ENCODE measurements at regions not wholly inside any gene's neighbourhood (a gene's known extent, or its start where the extent isn't known, plus 50 kb on each side); places are given as distances from the start of the nearest gene placed in this dataset.

DNA sequence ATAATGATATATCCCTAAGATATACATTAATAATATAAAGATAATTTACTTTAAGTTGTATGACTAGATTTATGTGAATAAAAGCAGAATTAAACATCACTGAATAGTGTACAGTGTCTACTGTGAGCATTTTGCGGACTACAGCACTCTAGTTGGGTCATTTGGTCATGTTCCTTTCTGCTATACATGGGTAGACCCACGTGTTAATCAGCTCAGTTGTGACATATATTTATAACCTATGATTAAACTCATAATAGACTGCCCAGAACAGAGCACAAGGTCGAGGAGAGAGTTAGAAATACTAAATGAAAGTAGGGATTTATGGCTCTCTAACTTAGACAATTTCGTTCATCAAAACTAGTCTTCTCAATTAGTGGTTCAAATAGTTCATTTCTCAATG is 852.7 kb downstream of the EPHA7 start:
- no peaks in the 10 kb centered on the region for H3K4me1 ChIP-seq
- TF ChIP-seq, protein P1, sequence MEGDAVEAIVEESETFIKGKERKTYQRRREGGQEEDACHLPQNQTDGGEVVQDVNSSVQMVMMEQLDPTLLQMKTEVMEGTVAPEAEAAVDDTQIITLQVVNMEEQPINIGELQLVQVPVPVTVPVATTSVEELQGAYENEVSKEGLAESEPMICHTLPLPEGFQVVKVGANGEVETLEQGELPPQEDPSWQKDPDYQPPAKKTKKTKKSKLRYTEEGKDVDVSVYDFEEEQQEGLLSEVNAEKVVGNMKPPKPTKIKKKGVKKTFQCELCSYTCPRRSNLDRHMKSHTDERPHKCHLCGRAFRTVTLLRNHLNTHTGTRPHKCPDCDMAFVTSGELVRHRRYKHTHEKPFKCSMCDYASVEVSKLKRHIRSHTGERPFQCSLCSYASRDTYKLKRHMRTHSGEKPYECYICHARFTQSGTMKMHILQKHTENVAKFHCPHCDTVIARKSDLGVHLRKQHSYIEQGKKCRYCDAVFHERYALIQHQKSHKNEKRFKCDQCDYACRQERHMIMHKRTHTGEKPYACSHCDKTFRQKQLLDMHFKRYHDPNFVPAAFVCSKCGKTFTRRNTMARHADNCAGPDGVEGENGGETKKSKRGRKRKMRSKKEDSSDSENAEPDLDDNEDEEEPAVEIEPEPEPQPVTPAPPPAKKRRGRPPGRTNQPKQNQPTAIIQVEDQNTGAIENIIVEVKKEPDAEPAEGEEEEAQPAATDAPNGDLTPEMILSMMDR (IDR thresholded peaks at IDR 0.05): no peak

DNA sequence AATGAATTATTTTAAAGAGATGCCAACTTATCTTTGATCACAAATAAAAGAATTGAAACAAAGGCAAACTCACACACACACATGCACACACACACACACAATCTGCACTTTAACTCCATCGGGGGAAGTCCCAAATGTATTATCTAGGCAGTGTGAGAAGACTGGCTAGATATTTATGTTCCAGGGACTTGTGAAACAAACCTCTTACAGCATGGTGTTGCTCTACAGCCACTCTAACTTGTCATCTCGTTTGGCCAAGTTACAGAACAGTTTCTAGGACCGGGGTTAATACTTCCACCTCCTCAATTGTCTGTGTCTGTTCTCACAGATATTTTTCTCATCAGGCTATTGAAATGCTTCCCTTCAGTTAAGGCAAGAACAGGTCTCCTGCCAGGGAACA is 855.0 kb downstream of the EPHA7 start:
- H3K27me3 ChIP-seq: no peaks in the 10 kb centered on the region
- H3K4me1 ChIP-seq: no peaks in the 10 kb centered on the region
- no peaks in the 10 kb centered on the region for H3K9me3 ChIP-seq
- no peak for DNase-seq
- H3K4me3 ChIP-seq: no peak overlapping the region
- intact Hi-C loops (cut with DNase I): no loop called here
- no peaks in the 10 kb centered on the region for H3K36me3 ChIP-seq
- no peak for ATAC-seq
- TF ChIP-seq, protein P1 (IDR thresholded peaks at IDR 0.05): no peak
- no peak overlapping the region for H3K27ac ChIP-seq

More for the DNA sequence above, 852.7 kb downstream of the EPHA7 start:
- ATAC-seq (no peak), DNase-seq (no peak)
- no peaks in the 10 kb centered on the region for H3K27me3 ChIP-seq
- H3K9me3 ChIP-seq: no peaks in the 10 kb centered on the region
- no peak overlapping the region for H3K27ac ChIP-seq
- H3K4me3 ChIP-seq: no peak overlapping the region
- no peaks in the 10 kb centered on the region for H3K36me3 ChIP-seq
- intact Hi-C loops (cut with DNase I): no loop called here

DNA sequence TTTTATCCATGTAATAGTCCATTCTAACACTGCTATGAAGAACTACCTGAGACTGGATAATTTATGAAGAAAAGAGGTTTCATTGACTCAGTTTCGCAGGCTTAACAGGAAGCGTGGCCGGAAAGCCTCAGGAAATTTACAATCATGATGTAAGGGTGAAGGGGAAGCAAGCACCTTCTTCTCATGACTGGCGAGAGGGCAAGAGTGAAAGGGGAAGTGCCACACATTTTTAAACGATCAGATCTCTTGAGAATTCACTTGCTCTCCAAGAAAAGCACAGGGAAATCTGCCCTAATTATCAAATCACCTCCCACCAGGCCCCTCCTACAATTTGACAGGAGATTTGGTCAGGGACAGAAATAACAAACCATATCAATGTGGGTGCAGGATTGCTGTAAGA is 859.7 kb downstream of the EPHA7 start:
- no peak overlapping the region for H3K27ac ChIP-seq
- no peaks in the 10 kb centered on the region for H3K4me1 ChIP-seq
- no peaks in the 10 kb centered on the region for H3K27me3 ChIP-seq
- H3K9me3 ChIP-seq: no peaks in the 10 kb centered on the region
- DNase-seq (no peak), ATAC-seq (no peak)
- intact Hi-C loops (cut with DNase I): no loop called here
- H3K4me3 ChIP-seq: no peak overlapping the region
- no peaks in the 10 kb centered on the region for H3K36me3 ChIP-seq
- TF ChIP-seq, protein P1 (IDR thresholded peaks at IDR 0.05): no peak

- TF ChIP-seq, protein P1 (IDR thresholded peaks at IDR 0.05): no peak
- intact Hi-C loops (cut with DNase I): no loop called here
- ATAC-seq (no peak), DNase-seq (no peak)
- Histone ChIP-seq H3K4me1 (no peaks in the 10 kb centered on the region), H3K36me3 (no peaks in the 10 kb centered on the region), H3K9me3 (no peaks in the 10 kb centered on the region), H3K27me3 (no peaks in the 10 kb centered on the region), H3K4me3 (no peak overlapping the region), H3K27ac (no peak overlapping the region)
Observed at GRCh38 chr6:92559003-92559402, 860.4 kb downstream of the EPHA7 start.

DNA sequence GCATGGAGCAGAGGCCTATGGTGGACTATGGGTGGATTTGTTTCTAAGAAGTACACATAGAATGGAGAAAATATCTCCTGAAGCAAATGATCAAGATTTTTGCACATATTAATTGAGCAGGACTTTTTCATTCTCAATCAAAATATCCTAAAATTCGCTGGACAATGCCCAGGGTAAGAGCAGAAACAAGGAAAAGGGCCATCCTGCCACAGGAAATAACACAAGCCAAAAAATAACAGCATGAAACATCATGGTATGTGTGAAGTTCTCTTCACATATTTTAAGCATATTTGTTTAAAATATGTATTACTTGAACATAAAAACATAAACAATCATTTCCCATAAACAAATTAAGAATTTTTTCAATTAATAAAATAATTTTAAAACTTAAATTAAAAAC is 868.9 kb downstream of the EPHA7 start:
- ATAC-seq (no peak), DNase-seq (no peak)
- Histone ChIP-seq H3K4me1 (no peaks in the 10 kb centered on the region), H3K27me3 (no peaks in the 10 kb centered on the region), H3K9me3 (no peaks in the 10 kb centered on the region), H3K4me3 (no peak overlapping the region), H3K36me3 (no peaks in the 10 kb centered on the region), H3K27ac (no peak overlapping the region)
- intact Hi-C loops (cut with DNase I): no loop called here
- TF ChIP-seq, protein P1 (IDR thresholded peaks at IDR 0.05): no peak

DNA sequence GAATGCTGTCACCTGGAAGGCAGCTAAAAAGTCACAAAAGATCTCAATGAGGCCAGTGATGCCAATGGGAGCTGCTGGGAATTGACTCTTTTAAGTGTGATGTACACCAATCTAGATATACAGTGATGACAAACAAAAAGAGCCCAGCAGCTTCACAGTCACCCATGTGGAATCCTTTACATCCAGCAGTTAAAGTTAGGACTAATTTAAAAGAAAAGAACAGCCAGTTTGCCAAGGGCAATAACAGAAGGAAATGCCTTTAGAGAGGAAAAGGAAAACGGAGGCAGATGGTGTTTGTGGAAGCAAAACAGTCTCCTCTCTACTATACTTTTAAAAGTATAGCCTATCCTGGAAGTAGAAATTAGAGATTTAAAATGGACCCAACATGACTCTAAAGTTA is 873.5 kb downstream of the EPHA7 start:
- Histone ChIP-seq H3K27ac (no peak overlapping the region), H3K27me3 (no peaks in the 10 kb centered on the region), H3K4me3 (no peak overlapping the region), H3K4me1 (no peaks in the 10 kb centered on the region), H3K36me3 (no peaks in the 10 kb centered on the region), H3K9me3 (no peaks in the 10 kb centered on the region)
- no peak for DNase-seq
- intact Hi-C loops (cut with DNase I): no loop called here
- ATAC-seq: no peak
- TF ChIP-seq, protein P1 (IDR thresholded peaks at IDR 0.05): no peak

All from upper lobe of right lung (tissue), 1 donor.